ENCODE measurements at regions not wholly inside any gene's neighbourhood (a gene's known extent, or its start where the extent isn't known, plus 50 kb on each side); places are given as distances from the start of the nearest gene placed in this dataset.

DNA sequence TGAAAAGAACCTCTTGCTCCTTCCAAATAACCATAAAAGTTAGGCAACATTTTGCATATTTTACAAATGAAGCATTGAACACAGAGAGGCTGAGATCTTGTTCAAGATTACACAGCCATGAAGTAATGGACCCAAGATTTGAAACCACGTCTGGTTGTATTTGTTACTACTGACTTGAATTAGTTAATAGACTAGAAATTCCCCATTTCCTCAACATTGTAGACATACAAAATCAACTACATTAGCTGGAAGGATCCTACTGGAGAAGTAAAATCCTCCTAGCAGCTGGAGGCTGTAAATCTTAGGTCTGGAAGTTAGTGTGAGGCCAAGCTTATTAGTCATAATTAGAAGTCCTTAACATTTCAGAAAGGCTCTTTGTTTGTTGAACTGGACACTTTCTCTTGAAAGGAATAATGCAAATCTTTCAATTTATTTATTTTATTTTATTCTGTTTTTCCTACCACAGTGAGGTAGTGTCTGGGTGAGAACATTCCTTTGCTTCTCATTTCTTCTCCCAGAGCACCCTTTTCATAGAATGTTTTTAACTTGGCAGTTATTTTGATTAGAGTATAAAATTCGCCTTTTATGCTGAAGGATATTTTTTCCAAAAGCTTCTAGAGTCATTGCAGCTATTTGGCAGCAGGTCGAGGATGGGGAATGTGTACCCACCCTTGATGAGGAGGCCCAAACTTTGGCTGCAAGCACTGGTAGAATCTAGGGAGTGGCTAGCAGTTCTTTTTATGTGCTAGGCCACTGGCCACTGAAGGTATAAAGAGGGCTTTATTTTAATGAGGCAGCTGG lies 62.0 kb upstream of the CLNK start:
- TF ChIP-seq, protein P1, sequence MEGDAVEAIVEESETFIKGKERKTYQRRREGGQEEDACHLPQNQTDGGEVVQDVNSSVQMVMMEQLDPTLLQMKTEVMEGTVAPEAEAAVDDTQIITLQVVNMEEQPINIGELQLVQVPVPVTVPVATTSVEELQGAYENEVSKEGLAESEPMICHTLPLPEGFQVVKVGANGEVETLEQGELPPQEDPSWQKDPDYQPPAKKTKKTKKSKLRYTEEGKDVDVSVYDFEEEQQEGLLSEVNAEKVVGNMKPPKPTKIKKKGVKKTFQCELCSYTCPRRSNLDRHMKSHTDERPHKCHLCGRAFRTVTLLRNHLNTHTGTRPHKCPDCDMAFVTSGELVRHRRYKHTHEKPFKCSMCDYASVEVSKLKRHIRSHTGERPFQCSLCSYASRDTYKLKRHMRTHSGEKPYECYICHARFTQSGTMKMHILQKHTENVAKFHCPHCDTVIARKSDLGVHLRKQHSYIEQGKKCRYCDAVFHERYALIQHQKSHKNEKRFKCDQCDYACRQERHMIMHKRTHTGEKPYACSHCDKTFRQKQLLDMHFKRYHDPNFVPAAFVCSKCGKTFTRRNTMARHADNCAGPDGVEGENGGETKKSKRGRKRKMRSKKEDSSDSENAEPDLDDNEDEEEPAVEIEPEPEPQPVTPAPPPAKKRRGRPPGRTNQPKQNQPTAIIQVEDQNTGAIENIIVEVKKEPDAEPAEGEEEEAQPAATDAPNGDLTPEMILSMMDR (IDR thresholded peaks at IDR 0.05) = no peak
- DNase-seq (ENCODE audit: low spot score) (no peak), ATAC-seq (ENCODE audit: low FRiP score) (no peak)

DNA sequence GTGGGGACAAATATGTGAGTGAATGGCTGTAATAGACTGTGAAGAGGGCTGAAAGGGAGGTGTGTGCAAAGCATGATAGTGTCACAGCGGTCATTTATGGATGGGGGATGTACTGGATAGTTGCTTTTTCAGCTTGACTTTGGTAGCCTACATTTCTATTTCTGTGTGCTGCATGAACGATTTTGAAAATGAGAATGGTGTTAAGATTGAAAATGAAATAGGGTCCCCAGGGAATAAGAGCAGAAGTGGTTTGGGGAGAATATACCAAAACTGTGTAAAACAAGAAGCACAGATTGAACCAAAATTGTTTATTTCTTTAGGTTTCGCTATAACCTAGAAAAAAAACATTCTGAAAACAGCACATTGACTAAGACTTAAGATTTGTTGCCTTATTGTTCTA lies 58.8 kb upstream of the CLNK start:
- no peak for DNase-seq (ENCODE audit: low spot score)
- no peak for ATAC-seq (ENCODE audit: low FRiP score)
- TF ChIP-seq, protein P1 (IDR thresholded peaks at IDR 0.05) = no peak

GRCh38 chr4:10741961-10742699 lies 57.6 kb upstream of the CLNK start:
- TF ChIP-seq, protein P1 (IDR thresholded peaks at IDR 0.05) = no peak
- ATAC-seq (ENCODE audit: low FRiP score) = no peak
- no peak for DNase-seq (ENCODE audit: low spot score)

DNA sequence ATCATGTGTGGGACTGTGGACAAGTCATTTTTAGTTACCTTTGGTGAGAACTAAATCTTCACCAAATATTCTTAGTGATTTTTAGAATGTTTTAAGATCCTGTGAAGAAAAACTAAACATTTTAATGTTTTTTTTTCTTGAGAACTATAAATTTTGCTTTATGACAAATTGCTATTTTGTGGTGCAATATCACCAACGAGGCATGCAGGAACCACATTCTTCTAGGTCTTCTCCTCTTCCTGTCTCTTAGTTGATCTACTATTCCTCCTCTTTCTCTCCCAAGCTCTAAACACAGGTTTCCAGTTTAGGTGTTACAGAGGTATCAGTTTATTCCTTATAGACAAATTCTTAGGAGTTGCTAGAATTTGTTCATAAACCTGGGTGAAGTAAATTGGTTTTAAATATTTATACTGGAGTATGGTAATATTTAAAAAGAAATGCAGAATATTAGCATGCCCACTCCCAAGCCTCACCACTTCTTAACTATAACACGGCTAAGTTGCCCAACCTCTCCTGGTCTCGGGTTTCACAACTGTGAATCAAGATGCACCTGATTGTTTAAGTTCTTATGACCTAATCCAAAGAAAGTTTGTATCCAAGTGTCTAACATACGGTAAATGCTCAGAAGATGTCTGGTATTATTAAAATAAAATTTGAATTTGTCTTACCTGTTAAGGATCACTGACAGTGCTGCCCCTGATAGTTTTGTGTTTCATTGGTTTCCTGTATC lies 56.5 kb upstream of the CLNK start:
- TF ChIP-seq, protein P1 (IDR thresholded peaks at IDR 0.05) = no peak
- DNase-seq (ENCODE audit: low spot score) (no peak), ATAC-seq (ENCODE audit: low FRiP score) (no peak)

GRCh38 chr4:10740251-10740650 lies 55.7 kb upstream of the CLNK start:
- DNase-seq (ENCODE audit: low spot score) (no peak), ATAC-seq (ENCODE audit: low FRiP score) (no peak)
- TF ChIP-seq, protein P1 (IDR thresholded peaks at IDR 0.05) = no peak

DNA sequence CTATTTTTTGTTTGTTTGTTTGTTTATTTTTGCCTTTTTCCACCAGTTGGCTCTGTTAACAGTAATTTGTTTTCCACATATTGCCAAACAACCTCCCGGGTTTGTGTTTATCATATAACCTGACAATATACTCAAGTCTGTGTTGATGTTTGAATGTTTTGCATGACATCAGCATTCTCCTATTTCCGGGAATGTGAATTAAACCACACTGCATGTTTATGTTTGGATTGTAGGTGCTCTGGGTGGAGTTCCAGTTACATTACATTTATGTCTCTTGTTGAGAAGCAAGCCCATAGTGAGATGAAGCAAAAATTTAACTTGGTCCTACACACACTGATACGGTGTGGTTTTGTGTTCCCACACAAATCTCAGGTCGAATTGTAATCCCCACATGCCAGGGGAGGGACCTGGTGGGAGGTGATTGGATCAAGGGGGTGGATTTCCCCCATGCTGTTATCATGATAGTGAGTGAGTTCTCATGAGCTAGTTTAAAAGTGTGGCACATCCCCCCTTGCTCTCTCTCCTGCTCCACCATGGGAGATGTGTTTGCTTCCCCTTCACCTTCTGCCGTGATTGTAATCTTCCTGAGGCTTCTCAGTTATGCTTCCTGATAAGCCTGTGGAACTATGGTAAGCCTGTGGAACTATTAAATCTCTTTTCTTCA lies 54.4 kb upstream of the CLNK start:
- TF ChIP-seq, protein P1 (IDR thresholded peaks at IDR 0.05) = no peak
- no peak for ATAC-seq (ENCODE audit: low FRiP score)

More for the DNA sequence above, 54.4 kb upstream of the CLNK start:
- DNase-seq (ENCODE audit: low spot score) = no peak
